ENCODE measurements at regions not wholly inside any gene's neighbourhood (a gene's known extent, or its start where the extent isn't known, plus 50 kb on each side); places are given as distances from the start of the nearest gene placed in this dataset.

DNA sequence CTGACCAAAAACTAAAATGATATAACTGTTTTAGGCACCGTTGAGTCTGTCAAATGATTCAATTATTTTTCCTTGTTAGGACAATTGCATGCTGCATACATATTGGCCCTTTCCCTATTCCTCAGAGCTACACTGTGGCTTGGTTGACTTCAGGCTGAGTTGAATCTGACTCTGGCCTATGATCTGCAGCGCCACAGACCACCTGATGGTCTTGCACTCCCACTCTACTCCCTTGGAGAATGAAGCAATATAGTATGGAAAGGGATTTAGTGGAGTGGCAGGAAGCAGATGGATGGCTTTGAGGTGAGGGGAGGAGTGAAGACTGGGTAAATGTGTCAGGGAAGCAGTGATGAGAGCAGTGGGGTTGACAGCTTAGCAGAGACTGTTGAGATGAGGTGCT, 579.0 kb upstream of the STXBP6 start:
- intact Hi-C loops (cut with DNase I) = no loop called here
- H3K36me3 ChIP-seq = no peaks in the 10 kb centered on the region
- no peaks in the 10 kb centered on the region for H3K9me3 ChIP-seq
- no peak overlapping the region for H3K27ac ChIP-seq
- DNase-seq = no peak
- ATAC-seq = no peak
- TF ChIP-seq, protein P1, sequence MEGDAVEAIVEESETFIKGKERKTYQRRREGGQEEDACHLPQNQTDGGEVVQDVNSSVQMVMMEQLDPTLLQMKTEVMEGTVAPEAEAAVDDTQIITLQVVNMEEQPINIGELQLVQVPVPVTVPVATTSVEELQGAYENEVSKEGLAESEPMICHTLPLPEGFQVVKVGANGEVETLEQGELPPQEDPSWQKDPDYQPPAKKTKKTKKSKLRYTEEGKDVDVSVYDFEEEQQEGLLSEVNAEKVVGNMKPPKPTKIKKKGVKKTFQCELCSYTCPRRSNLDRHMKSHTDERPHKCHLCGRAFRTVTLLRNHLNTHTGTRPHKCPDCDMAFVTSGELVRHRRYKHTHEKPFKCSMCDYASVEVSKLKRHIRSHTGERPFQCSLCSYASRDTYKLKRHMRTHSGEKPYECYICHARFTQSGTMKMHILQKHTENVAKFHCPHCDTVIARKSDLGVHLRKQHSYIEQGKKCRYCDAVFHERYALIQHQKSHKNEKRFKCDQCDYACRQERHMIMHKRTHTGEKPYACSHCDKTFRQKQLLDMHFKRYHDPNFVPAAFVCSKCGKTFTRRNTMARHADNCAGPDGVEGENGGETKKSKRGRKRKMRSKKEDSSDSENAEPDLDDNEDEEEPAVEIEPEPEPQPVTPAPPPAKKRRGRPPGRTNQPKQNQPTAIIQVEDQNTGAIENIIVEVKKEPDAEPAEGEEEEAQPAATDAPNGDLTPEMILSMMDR (IDR thresholded peaks at IDR 0.05) = no peak
- H3K27me3 ChIP-seq (ENCODE audit: low read depth) = no peaks in the 10 kb centered on the region
- no peak overlapping the region for H3K4me3 ChIP-seq
- H3K4me1 ChIP-seq = no peaks in the 10 kb centered on the region

- ATAC-seq (no peak), DNase-seq (no peak)
- Histone ChIP-seq H3K4me3 (no peak overlapping the region), H3K9me3 (no peaks in the 10 kb centered on the region), H3K4me1 (no peaks in the 10 kb centered on the region), H3K36me3 (no peaks in the 10 kb centered on the region), H3K27me3 (ENCODE audit: low read depth) (no peaks in the 10 kb centered on the region), H3K27ac (no peak overlapping the region)
- TF ChIP-seq, protein P1 (IDR thresholded peaks at IDR 0.05) = no peak
- intact Hi-C loops (cut with DNase I) = no loop called here
Observed at GRCh38 chr14:25628390-25628789, 578.4 kb upstream of the STXBP6 start.

DNA sequence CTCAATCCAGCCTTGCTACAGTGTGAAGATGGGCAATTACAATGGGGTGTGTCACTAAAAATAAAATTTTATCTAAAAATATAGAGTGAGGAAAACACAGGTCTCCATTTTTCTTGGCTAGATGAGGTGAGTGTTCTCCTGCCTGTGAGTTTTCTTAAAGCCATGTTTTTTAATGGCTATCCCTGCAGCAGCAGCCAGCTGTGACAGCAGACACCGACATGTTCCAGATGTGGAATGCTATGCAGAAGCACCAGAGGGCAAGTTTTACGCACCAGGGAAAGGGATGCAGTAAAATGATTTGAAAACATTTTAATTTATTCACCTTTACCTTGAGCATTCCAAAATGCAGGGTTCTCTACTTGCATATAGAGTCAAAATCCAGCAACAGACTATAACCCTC, 577.0 kb upstream of the STXBP6 start:
- Histone ChIP-seq H3K4me3 (no peak overlapping the region), H3K36me3 (no peaks in the 10 kb centered on the region), H3K9me3 (no peaks in the 10 kb centered on the region), H3K27ac (no peak overlapping the region), H3K4me1 (no peaks in the 10 kb centered on the region), H3K27me3 (ENCODE audit: low read depth) (no peaks in the 10 kb centered on the region)
- DNase-seq (no peak), ATAC-seq (no peak)
- intact Hi-C loops (cut with DNase I) = no loop called here
- TF ChIP-seq, protein P1 (IDR thresholded peaks at IDR 0.05) = no peak

- H3K27me3 ChIP-seq (ENCODE audit: low read depth) = no peaks in the 10 kb centered on the region
- H3K4me3 ChIP-seq = no peak overlapping the region
- DNase-seq (no peak), ATAC-seq (no peak)
- H3K27ac ChIP-seq = no peak overlapping the region
- intact Hi-C loops (cut with DNase I) = no loop called here
- TF ChIP-seq, protein P1 (IDR thresholded peaks at IDR 0.05) = no peak
- no peaks in the 10 kb centered on the region for H3K36me3 ChIP-seq
- H3K4me1 ChIP-seq = no peaks in the 10 kb centered on the region
- H3K9me3 ChIP-seq = no peaks in the 10 kb centered on the region
Observed at GRCh38 chr14:25622763-25623162, 572.8 kb upstream of the STXBP6 start.

- Histone ChIP-seq H3K9me3 (peaks cover 4% of the 10 kb centered on the region), H3K4me3 (no peak overlapping the region), H3K4me1 (no peaks in the 10 kb centered on the region), H3K36me3 (no peaks in the 10 kb centered on the region), H3K27me3 (ENCODE audit: low read depth) (no peaks in the 10 kb centered on the region), H3K27ac (no peak overlapping the region)
- TF ChIP-seq, protein P1 (IDR thresholded peaks at IDR 0.05) = no peak
- no peak for DNase-seq
- intact Hi-C loops (cut with DNase I) = no loop called here
- no peak for ATAC-seq
Observed at GRCh38 chr14:25620515-25620914, 570.6 kb upstream of the STXBP6 start.

DNA sequence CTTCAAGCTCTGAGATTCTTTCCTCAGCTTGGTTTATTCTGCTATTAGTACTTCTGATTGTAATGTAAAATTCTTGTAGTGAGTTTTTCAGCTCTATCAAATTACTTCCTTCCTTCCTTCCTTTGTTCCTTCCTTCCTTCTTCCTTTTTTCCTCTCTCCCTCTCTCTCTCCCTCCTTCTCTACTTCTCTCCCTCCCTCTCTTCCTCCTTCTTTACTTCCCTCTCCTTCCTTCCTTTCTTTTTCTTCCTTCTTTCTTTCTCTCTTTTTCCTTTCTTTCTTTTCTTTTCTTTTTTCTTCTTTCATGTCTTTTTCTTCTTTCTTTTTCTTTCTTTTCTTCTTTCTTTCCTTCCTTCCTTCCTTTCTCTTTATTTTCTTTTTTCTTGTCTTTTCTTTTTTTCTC, 565.2 kb upstream of the STXBP6 start:
- TF ChIP-seq, protein P1 (IDR thresholded peaks at IDR 0.05) = no peak
- H3K4me1 ChIP-seq = no peaks in the 10 kb centered on the region
- H3K9me3 ChIP-seq = peaks cover 4% of the 10 kb centered on the region
- DNase-seq = no peak
- intact Hi-C loops (cut with DNase I) = no loop called here
- ATAC-seq = no peak
- no peak overlapping the region for H3K27ac ChIP-seq
- no peak overlapping the region for H3K4me3 ChIP-seq
- no peaks in the 10 kb centered on the region for H3K27me3 ChIP-seq (ENCODE audit: low read depth)
- no peaks in the 10 kb centered on the region for H3K36me3 ChIP-seq
